GM19035 (cell line): ENCODE measurements at regions not wholly inside any gene's neighbourhood (a gene's known extent, or its start where the extent isn't known, plus 50 kb on each side); places are given as distances from the start of the nearest gene placed in this dataset.

Experiments
- ATAC-seq: cut with Tn5 transposase; IDR thresholded peaks from one replicate; pipeline ENCODE4 v1.9.1; 2021; ENCODE audit not compliant: unreplicated experiment

DNA sequence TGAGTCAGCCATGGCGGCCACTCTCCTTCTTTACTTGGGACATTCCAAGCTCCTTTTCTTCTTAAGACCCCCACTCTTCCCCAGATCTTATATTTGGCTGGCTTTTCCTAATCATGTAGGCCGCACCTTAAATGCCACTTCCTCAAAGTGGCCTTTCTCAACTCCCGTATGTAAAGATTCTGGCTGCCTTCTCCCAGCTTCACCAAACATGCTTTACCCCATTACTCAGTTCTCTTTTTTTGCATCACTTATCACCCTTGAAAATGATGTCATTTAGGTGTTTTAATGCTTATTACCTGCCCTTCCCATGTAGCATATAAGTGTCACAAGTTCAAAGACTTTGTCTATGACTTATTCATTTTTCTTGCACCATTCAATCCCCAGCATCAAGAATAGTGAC lies 810.1 kb upstream of the CELF2 start:
- no peak for ATAC-seq

DNA sequence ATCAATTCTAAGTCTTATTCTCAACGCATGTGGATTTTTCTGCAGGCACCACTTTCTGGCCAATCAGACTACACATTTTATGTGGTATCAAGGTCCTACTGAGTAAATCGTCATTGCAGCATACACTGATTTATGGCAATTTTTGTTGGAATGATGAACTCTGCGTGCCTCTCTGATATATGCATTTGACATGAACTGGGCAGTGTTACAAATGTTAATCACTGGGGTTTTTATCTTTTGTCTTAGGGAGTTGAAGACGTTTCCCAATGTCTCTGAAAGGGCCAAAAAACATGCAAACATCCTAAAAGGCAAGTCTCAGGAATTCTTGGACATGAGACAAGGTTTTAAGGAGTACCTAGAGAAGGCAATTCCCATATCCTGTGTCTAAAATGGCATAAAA lies 809.5 kb upstream of the CELF2 start:
- no peak for ATAC-seq

DNA sequence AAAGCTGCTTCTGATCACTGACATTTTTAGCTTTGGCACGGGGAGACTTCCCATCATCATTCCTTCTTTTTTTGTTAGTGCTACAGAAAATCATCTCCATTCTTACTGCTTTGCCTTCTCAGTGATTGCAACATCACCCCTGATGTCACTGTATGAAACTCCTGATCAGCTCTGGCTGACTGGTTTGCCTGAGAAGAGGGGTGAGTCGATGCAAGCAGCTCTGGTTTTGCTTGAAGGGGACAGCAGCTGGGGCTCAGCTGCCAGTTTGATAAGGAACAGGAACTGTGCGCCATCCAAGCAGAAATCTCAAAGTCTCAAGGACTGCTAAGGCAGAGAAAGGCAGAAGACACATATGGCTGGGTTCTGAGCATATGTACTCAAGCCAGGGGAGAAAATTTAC lies 808.5 kb upstream of the CELF2 start:
- ATAC-seq, result no peak

DNA sequence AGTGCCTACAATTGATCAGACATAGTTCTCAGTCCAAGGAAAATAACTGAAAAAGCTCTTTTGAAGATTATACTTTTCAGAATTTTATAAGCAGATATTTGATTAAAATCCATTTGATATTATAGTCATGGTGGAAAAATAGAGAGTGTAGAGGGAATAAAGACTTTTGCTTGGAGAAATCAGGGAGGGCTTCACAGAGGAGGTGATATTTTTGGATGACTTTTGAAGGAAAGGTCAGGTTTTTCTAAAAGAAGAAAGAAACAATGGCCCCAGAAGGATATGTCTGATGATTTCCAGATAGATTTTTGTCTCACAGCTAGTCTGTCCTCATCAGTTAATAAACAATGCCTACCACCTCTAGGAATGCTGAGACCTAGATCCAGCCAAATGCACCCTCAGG lies 806.3 kb upstream of the CELF2 start:
- no peak for ATAC-seq

DNA sequence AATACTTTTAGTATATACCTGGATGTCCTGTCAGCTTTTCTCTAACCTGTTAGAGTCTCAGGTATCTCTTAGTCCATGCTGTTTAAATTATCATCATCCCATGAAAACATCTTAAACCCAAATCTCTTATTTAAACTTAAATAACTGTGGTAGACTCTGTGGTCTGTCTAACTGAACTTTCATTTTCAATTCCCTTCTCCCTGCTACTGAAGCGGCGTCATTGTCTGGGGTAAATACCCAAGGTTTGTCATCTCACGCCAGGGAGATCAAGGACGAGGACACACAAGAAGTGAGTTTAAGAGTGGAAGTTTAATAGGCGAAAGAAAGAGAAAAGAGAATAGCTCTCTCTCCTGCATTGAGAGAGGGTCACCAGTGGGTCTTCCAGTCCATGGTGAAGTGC lies 804.4 kb upstream of the CELF2 start:
- no peak for ATAC-seq

DNA sequence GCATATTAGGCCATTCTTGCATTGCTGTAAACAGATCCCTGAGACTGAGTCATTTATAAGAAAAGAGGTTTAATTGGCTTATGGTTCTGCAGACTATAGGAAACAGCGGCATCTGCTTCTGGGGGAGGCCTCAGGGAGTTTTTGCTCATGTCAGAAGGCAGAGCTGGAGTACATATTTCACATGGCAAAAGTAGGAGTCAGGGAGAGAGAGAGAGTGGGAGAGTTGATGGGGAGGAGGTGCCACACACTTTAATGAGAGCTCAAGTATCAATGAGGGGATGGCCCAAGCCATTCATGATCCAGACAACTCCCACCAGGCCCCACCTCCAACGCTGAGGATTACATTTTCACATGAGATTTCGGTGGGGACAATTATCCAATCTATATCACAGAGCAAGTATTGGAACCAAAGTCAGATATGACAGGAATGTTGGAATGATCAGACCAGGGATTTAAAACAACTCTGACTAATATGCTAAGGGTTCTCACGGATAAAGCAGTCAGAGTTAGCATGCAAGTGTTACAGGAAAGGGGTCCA lies 795.3 kb upstream of the CELF2 start:
- ATAC-seq, result no peak

DNA sequence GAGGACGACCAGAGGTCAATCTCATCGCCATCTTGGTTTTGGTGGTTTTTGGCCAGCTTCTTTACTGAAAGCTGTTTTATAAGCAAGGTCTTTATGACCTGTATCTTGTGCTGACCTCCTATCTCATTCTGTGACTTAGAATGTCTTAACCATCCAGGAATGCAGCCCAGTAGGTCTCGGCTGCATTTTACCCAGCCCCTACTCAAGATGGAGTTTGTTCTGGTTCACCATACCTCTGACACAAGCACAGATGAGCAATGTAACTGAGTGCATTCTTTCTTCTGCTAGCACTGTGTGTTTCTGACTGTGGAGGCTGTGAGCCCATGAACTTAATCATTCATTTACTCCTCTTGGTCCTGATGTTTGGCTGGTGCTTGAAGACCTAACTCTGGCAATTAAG lies 794.5 kb upstream of the CELF2 start:
- ATAC-seq, result no peak

DNA sequence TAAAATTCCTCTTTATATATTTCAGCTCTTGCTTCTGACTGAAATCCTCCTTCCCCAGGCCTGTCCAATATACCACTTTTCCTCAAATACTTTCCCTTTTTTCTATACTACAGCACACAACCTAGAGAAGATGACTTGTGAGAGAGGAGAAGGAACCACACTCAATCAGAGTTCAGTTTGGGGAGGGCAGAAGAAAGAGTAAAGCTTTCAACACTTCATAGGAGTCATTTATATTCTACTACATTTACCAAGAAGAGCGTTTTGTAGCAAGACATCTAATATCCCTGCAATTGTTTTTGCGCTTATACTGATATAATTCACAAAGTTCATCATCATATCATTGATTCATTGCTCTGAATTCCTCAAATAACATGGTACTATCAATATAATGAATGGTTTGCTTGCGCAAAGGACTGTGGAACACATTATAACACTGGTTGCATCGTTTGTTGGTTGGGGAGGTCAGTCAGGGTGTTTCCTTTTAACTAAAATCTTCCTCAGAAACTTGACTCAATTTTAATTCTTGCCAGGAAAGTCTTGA lies 792.5 kb upstream of the CELF2 start:
- no peak for ATAC-seq

DNA sequence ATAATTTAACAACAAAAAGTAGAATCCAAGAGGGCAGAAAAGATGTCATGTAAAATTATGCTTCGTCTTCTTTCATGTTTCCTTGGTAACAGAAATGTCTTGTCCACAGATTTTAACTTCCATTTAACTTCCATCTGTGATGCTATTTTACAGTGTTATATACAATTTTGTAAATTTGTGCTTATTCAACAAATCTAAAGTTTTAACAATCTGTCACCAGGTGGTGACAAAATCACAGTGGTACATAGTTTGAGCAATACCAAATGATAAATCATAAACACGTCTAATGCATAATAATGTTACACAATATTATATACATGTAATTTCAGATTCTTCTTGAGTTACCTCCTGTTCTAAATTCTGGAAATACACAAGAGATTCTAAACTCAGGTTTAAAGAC lies 784.4 kb upstream of the CELF2 start:
- ATAC-seq, result no peak

DNA sequence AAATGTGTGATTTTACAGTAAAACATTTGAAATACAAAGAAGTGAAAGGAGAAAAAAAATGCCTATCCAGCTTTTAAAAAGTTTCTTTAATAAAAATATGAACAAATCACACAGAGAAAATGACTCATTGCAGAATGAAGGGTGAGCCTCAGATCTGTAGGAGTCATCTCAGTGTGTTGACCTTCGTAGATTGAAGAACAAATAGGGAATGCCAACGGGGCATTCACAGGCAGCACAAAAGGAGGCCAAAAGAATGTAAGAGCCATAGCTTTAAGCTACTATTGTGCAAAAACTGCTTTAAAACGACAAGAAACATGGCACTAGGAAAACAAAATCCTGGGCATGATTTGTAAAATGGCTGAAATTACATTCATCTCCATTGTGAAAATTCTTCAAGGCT lies 782.7 kb upstream of the CELF2 start:
- no peak for ATAC-seq

DNA sequence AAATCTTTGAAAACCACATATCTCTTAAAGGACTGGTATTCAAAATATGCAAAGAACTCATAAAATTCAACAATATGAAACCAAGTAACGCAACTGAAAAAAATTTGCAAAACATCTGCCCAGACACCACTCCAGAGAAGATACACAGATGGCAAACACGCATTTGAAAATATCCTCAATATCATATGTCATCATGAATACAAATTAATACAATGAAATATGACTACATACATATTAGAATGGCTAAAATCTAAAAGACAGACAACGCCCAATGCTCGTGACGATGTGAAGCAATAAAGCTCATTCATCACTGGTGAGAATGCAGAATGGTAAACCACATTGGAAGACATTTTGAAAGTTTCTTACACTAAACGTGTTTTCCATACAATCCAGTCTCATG lies 770.1 kb upstream of the CELF2 start:
- no peak for ATAC-seq

DNA sequence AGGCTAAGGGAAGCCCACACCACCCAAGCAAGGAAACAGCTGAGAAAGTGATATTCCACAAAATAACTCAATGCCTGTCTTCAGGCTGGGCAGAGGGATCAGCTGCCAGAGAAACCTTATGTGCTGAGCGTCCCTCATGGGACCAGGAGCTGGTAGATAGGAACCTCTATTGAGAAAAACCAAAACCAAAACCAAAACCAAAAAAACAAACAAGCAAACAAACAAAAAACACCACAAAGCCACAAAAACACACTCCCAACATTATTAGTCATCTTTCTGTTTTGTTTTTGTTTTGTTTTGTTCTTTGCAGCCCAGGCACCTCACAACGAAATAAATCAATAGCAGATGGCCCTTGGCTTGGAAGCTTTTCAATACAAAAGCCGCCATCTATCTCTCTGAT lies 760.8 kb upstream of the CELF2 start:
- ATAC-seq, result no peak

DNA sequence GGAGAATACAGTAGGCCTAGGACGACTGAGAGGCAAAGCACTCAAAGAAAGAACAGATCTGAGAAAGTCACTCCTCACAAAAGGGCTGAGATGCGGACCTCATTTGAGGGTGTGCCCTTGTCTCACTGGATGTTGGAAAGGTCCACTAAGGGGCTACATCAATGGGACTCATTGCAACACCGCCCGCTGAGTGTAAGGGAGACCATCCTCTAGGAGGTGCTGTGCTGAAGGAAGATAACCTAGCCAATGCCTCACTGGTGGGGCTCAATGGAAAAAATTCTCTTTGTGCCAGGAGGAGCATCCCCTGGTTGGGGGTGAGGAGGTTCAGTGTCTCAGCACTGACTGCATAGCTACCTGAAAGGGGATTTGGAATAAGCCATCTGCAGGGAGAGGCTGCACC lies 758.7 kb upstream of the CELF2 start:
- no peak for ATAC-seq

DNA sequence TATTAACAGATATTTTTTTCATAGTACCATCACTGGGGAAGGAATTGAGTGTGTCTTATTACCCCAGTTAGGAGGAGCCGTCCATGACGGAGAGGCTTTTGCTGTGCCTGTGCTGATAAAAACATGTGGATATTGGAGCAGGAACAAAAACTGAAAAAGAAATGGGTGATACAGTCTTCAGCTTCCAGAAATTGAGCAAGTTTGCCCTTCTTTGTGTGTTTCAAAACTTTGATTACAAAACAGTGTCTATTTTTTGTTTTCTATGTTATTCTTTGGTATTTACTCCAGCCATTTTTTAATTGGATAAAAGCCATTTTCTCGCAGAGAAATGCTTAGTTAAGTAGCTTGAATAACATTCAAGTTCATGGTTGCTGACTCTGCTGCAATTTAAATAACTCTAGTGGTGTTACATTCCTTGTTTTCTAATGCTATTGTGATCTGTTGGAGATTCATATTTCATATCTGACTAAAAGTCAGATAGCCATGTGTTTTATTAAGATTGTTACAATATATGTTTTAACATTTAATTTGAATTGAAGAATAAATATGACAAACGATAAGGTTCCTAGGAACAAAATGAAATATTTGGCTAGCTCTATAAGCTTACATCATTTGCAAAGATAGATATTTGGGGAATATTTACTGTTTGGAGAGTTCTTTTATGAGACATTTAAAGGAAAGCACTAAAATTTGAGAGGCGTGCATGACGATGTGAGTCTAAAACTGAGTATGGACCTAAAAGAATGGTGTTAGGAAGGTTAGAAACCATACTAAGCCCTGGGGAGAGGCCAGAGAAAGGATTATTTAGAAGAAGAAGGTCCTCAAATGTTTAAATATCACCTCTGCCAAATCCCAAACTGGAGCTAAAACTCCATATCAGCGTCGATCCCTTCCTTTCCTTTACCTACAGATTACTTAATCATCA lies 747.3 kb upstream of the CELF2 start:
- ATAC-seq, result no peak

DNA sequence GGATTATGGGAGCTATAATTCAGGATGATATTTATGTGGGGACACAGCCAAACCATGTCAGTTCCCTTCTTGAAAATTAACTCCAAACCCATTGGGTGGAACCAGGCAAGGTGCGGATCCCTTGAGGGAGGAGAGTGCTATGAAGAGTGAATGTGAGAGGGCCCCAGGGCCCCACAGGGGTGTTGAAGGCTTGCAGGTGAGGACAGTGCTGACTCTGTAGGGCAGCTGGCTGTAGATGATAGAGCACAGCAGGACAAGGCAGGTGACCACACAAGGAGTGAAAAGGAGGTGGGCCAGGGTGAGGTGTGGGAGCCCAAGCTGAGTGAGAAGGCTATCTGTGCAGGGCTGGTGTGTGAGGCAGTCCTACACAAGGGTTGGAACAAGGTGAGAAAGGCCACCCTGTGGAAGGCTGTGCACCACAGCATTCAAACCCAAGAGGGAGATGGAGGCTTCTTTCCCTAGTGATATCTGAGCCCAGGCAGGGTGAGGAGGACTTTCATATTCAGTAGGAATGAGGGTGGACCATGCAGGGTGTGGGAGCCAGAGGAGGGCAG lies 746.0 kb upstream of the CELF2 start:
- ATAC-seq, result no peak

DNA sequence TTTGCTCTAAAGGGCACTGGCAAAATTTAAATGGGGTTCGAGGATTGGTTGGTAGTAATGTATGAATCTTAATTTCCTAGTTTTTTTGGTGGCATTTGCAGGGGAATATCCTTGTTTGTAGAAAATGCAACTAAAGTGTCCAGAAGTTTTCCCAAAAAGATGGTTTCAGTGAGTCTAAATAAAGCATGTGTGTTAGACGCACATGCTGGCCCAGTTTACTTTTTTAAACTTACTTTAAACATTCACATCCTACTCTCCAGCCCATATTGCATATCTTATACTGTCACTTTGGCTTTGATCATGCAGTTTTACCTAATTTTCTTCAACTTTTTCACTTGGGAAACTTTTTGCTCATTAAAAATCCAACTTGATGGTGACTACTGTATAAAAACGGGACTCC lies 744.0 kb upstream of the CELF2 start:
- no peak for ATAC-seq

DNA sequence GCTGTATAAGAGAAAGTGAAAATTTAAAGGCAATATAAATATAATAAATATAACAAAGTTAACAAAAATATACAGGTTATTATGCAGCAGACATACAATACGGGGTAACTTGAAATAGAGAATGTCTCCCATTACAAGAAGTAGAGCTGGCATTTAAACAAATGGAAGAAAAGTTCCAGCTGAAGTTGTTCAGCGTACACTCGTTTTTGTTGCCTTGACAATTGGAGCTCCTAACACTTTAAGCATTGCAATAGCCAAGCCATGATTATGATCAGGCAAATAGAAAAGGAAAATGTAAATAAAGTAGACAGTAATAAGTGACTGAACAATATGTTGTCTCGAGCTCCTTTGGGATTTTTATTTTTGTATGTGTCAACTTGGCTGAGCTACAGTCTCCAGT lies 737.8 kb upstream of the CELF2 start:
- no peak for ATAC-seq

DNA sequence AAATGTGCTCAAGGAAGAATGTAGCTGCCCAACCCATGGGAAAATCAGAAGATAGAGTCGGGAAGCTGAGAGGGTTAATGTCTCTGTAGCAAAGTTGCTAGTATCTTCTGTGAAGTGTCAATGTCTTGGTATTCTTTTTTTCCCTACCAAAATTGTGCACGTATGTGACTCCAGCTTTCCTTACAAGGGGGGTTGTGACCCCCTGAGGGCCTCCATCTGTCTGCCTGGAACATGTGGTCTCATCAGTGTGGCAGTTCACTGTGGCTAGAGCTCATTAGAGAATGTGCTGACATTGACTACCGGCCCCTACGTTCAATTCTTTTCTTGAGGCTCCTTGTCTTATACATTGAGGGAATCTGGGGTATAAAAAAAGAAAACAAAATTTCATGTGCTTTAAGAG lies 725.2 kb upstream of the CELF2 start:
- no peak for ATAC-seq

DNA sequence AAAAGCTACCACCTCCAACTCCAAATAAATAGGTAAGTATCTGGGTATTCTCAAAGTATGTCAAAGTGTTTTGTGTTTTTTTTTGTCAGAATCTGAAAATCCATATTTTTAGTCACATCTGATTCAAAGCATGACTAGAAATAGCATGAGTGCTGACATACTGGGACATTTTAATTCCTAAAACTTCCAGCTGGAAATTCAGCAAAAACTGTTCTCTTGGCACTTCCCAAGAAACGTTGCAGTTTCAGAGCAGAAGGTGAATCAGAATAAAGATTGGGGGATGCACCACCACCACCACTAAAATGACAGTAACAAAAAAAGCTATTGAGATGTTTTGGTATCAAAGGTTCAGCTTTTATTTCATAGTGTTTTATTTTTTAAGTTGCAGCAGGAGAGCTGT lies 724.6 kb upstream of the CELF2 start:
- ATAC-seq, result no peak

DNA sequence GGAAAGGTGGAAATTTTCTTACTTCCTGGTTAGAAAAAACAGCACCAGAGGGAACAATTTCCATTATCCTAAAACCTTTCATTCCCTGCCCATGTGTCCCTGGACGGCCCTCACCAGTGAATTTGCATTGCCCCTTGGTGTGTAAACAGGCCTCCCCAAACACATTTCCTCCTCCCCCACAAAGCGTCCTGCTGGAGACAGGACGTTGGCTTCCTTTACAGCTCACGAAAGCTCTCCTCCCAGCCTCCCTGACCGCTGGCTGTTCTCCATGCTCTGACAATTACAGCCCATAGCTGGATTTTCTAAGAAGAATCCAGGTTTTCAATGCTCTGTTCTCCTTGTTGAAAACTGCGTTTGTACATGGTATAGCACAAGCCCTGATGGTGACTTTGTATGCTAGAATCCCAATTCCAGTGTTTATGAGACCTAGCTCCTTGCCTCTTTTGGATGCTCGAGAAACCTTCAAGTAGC lies 724.2 kb upstream of the CELF2 start:
- ATAC-seq, result no peak

DNA sequence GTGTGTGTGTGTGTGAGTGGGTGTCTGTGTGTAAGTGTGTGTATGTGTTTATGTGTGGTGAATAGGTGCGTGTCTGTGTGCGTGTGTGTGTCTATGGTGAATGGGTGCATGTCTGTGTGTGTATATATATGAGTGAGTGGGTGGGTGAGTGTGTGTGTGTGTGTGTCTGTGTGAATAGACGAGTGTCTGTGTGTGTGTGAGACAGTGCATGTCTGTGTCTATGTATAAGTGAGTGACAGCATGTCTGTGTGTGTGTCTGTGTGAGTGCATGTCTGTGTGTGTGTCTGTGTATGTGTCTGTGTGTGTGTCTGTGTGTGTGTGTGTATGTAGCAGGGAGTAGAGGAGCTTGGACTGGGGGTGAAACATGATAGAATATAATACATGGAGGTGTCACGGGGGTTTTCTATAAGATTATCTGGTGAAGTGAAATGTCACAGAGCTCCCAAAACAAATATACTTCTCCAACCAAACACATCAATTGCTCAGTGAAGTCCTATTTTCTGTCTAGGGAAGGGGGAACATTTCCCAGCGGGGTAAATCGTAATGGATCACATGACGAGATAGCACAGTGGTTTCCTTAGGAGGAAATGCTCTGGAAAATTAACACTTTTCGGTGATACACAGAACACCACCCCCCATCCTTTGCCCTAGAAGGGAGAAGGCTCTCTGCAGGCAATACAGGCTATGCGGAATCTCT lies 723.3 kb upstream of the CELF2 start:
- ATAC-seq, result no peak
